Uterus (tissue), 3 donors: ENCODE measurements at regions not wholly inside any gene's neighbourhood (a gene's known extent, or its start where the extent isn't known, plus 50 kb on each side); places are given as distances from the start of the nearest gene placed in this dataset.

ENCODE experiments used
- DNase-seq, 2 donors: peaks; one replicate each; pipeline ENCODE4 v3.0.0-alpha.2; 2019 to 2020
- H3K27ac ChIP-seq, 2 donors: fragments of 200-600 bp; sonication (generic); 1 replicate in 1 of 2; 2 replicates in 1 of 2; pipeline ENCODE4 v1.5.1; 2016 to 2018
- H3K27me3 ChIP-seq, 2 donors: fragments of 200-600 bp; sonication (generic); one replicate each; pipeline ENCODE4 v1.5.1; 2018 to 2019; ENCODE audit warnings: control low read depth in 1 of 2
- H3K36me3 ChIP-seq, 2 donors: fragments of 200-600 bp; sonication (generic); one replicate each; pipeline ENCODE4 v1.5.1; 2019; ENCODE audit warnings: control low read depth in 1 of 2
- H3K4me1 ChIP-seq, 2 donors: fragments of 200-600 bp; sonication (generic); one replicate each; pipeline ENCODE4 v1.5.1; 2018 to 2019; ENCODE audit warnings: control low read depth in 1 of 2
- H3K4me3 ChIP-seq, 2 donors: fragments of 200-600 bp; sonication (generic); 1 replicate in 1 of 2; 2 replicates in 1 of 2; pipeline ENCODE4 v1.5.1; 2018 to 2019; ENCODE audit warnings: mild to moderate bottlenecking in 1 of 2
- H3K9me3 ChIP-seq, 2 donors: fragments of 200-600 bp; sonication (generic); one replicate each; pipeline ENCODE4 v1.5.1; 2019; ENCODE audit warnings: control low read depth in 1 of 2
- CTCF ChIP-seq, 4 experiments: fragments of 200-600 bp in 2 of 4; fragments of 450-650 bp in 2 of 4; sonication (generic) in 2 of 4; IDR thresholded peaks; one replicate each; pipeline ENCODE4 v1.5.1; 2016 to 2019; ENCODE audit warnings: antibody characterized with exemption in 4 of 4, mild to moderate bottlenecking in 2 of 4, moderate library complexity in 1 of 4
- POLR2A ChIP-seq, 2 donors: fragments of 450-650 bp; IDR thresholded peaks; one replicate each; pipeline ENCODE4 v1.6.1; 2016; ENCODE audit warnings: antibody characterized with exemption in 2 of 2, mild to moderate bottlenecking in 1 of 2, moderate library complexity in 1 of 2
- intact Hi-C: fragments of 100-400 bp; cut with DNase I; formaldehyde crosslinking; loops from one replicate; pipeline ENCODE4 v1.15.1; 2023; ENCODE audit warnings: low total_unique reads
- donor health status: DM: yes; HTN: yes; CAD: no.

GRCh38 chr12:43118234-43118633, 433.8 kb downstream of the ADAMTS20 start:
- TF ChIP-seq CTCF (IDR thresholded peaks at IDR 0.05), result no peak
- no peak for TF ChIP-seq POLR2A (IDR thresholded peaks at IDR 0.05)
- H3K4me1 ChIP-seq, result no peaks in the 10 kb centered on the region
- no peak overlapping the region for H3K27ac ChIP-seq
- no peaks in the 10 kb centered on the region for H3K27me3 ChIP-seq
- H3K9me3 ChIP-seq, result no peaks in the 10 kb centered on the region
- H3K36me3 ChIP-seq, result no peaks in the 10 kb centered on the region
- no peak for DNase-seq
- H3K4me3 ChIP-seq, result no peak overlapping the region
- intact Hi-C loops, result no loop called here

- H3K9me3 ChIP-seq, result no peaks in the 10 kb centered on the region
- no peaks in the 10 kb centered on the region for H3K36me3 ChIP-seq
- intact Hi-C loops, result no loop called here
These were observed 434.6 kb downstream of the ADAMTS20 start for GRCh38 chr12:43117226-43117930.

GRCh38 chr12:43115441-43116160, 436.4 kb downstream of the ADAMTS20 start:
- no peaks in the 10 kb centered on the region for H3K9me3 ChIP-seq
- intact Hi-C loops, result no loop called here
- no peak overlapping the region for H3K4me3 ChIP-seq
- TF ChIP-seq CTCF (IDR thresholded peaks at IDR 0.05) (no peak), POLR2A (IDR thresholded peaks at IDR 0.05) (no peak)
- no peak for DNase-seq
- no peak overlapping the region for H3K27ac ChIP-seq
- no peaks in the 10 kb centered on the region for H3K36me3 ChIP-seq
- no peaks in the 10 kb centered on the region for H3K27me3 ChIP-seq
- no peaks in the 10 kb centered on the region for H3K4me1 ChIP-seq

More at GRCh38 chr12:43117226-43117930, 434.6 kb downstream of the ADAMTS20 start:
- no peak overlapping the region for H3K4me3 ChIP-seq
- TF ChIP-seq POLR2A (IDR thresholded peaks at IDR 0.05) (no peak), CTCF (IDR thresholded peaks at IDR 0.05) (no peak)
- H3K4me1 ChIP-seq, result no peaks in the 10 kb centered on the region
- no peaks in the 10 kb centered on the region for H3K27me3 ChIP-seq
- H3K27ac ChIP-seq, result no peak overlapping the region
- no peak for DNase-seq

- Histone ChIP-seq H3K36me3 (no peaks in the 10 kb centered on the region), H3K27ac (no peak overlapping the region), H3K4me1 (no peaks in the 10 kb centered on the region), H3K4me3 (no peak overlapping the region), H3K9me3 (no peaks in the 10 kb centered on the region), H3K27me3 (no peaks in the 10 kb centered on the region)
- no peak for DNase-seq
- no peak for TF ChIP-seq POLR2A (IDR thresholded peaks at IDR 0.05)
- no peak for TF ChIP-seq CTCF (IDR thresholded peaks at IDR 0.05)
- intact Hi-C loops, result no loop called here
These were observed 437.7 kb downstream of the ADAMTS20 start for GRCh38 chr12:43114316-43114715.

- no peaks in the 10 kb centered on the region for H3K36me3 ChIP-seq
- no peak overlapping the region for H3K27ac ChIP-seq
- no peaks in the 10 kb centered on the region for H3K4me1 ChIP-seq
- TF ChIP-seq CTCF (IDR thresholded peaks at IDR 0.05) (no peak), POLR2A (IDR thresholded peaks at IDR 0.05) (no peak)
- H3K9me3 ChIP-seq, result no peaks in the 10 kb centered on the region
- intact Hi-C loops, result no loop called here
- H3K4me3 ChIP-seq, result no peak overlapping the region
- no peaks in the 10 kb centered on the region for H3K27me3 ChIP-seq
- DNase-seq, result no peak
These were observed 438.4 kb downstream of the ADAMTS20 start for GRCh38 chr12:43113616-43114015.
